ENCODE measurements at regions not wholly inside any gene's neighbourhood (a gene's known extent, or its start where the extent isn't known, plus 50 kb on each side); places are given as distances from the start of the nearest gene placed in this dataset.

- intact Hi-C loops (cut with DNase I, micrococcal nuclease), result loop anchor here (5.0 to 10.0 kb wide), 2 partner anchors 965 to 1458 kb away; no protein-coding TSS in a partner anchor
Observed at GRCh38 chr3:178329936-178330335, 206.3 kb upstream of the KCNMB2 start.

DNA sequence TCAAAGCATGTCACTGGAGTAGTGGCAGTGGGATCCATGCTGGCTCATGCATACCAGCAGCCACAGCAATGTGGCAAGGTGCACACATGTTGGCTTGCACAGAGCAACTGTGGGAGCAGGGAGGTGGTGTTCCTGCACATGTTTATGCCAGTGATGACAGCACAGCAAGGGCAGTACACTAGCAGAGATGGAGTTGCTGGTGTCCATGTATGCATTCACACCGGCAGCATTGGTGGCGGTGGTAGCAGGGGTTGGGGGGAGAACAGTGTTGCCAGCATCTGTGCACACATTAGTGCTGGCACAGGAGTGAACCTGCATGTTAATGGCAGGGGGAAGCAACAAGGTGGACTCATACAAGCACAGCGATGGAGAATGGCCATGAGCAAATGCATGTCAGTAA, 202.0 kb upstream of the KCNMB2 start:
- no peaks in the 10 kb centered on the region for H3K9me3 ChIP-seq (ENCODE audit: control insufficient read depth in 1 of 2, insufficient read depth in 1 of 2, low read length in 2 of 2)
- ATAC-seq (ENCODE audit: poor library complexity) (no peak), DNase-seq (no peak)
- H3K4me1 ChIP-seq (ENCODE audit: insufficient read depth, low read length), result no peaks in the 10 kb centered on the region
- intact Hi-C loops (cut with DNase I, micrococcal nuclease), result no loop called here
- H3K4me3 Mint-ChIP-seq, result no peak overlapping the region
- TF ChIP-seq CTCF (IDR thresholded peaks at IDR 0.05), result no peak
- no peaks in the 10 kb centered on the region for H3K27me3 Mint-ChIP-seq
- H3K27ac ChIP-seq (ENCODE audit: low read depth in 1 of 2, low read length in 2 of 2), result no peak overlapping the region
- H3K9me3 Mint-ChIP-seq, result no peaks in the 10 kb centered on the region
- no peak overlapping the region for H3K4me3 ChIP-seq (ENCODE audit: low read length)
- no peak overlapping the region for H3K27ac Mint-ChIP-seq
- no peaks in the 10 kb centered on the region for H3K36me3 Mint-ChIP-seq (ENCODE audit: low read depth)
- no peaks in the 10 kb centered on the region for H3K4me1 Mint-ChIP-seq (ENCODE audit: low read depth)
- H3K36me3 ChIP-seq (ENCODE audit: insufficient read depth, low read length), result no peaks in the 10 kb centered on the region
- ChIA-PET CTCF (no interaction called here), POLR2A (no interaction called here)
- no peaks in the 10 kb centered on the region for H3K27me3 ChIP-seq (ENCODE audit: control insufficient read depth in 1 of 2, insufficient read depth in 2 of 2, low read length in 2 of 2)

More at GRCh38 chr3:178329936-178330335, 206.3 kb upstream of the KCNMB2 start:
- Mint-ChIP-seq H3K4me3 (no peak overlapping the region), H3K9me3 (no peaks in the 10 kb centered on the region), H3K27me3 (no peaks in the 10 kb centered on the region), H3K36me3 (ENCODE audit: low read depth) (no peaks in the 10 kb centered on the region), H3K27ac (no peak overlapping the region), H3K4me1 (ENCODE audit: low read depth) (no peaks in the 10 kb centered on the region)
- no peaks in the 10 kb centered on the region for H3K9me3 ChIP-seq (ENCODE audit: control insufficient read depth in 1 of 2, insufficient read depth in 1 of 2, low read length in 2 of 2)
- H3K27ac ChIP-seq (ENCODE audit: low read depth in 1 of 2, low read length in 2 of 2), result no peak overlapping the region
- no peaks in the 10 kb centered on the region for H3K4me1 ChIP-seq (ENCODE audit: insufficient read depth, low read length)
- no peaks in the 10 kb centered on the region for H3K36me3 ChIP-seq (ENCODE audit: insufficient read depth, low read length)
- DNase-seq (no peak), ATAC-seq (ENCODE audit: poor library complexity) (no peak)
- no peaks in the 10 kb centered on the region for H3K27me3 ChIP-seq (ENCODE audit: control insufficient read depth in 1 of 2, insufficient read depth in 2 of 2, low read length in 2 of 2)
- ChIA-PET POLR2A (no interaction called here), CTCF (no interaction called here)
- no peak for TF ChIP-seq CTCF (IDR thresholded peaks at IDR 0.05)
- no peak overlapping the region for H3K4me3 ChIP-seq (ENCODE audit: low read length)

DNA sequence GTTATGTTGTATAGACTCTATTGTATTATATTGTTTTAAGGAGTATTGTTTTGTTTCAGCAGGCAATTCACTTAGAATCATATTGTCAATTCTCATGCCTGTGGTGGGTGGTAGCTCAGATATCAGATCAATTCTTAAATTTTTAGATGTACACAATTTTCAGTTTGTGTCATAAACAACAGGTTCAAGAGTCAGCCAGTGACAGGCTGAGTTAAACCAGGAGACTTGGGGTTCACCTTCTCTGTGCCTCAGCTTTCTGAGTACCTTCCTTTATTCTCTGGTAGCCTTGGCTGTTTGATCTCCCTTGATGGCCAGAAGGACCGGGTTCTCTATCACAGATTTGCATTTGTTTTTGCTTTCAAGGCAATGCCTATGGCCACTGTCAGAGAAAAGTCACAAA, 199.9 kb upstream of the KCNMB2 start:
- intact Hi-C loops (cut with DNase I, micrococcal nuclease), result no loop called here
- ATAC-seq (ENCODE audit: poor library complexity), result no peak
- H3K4me1 Mint-ChIP-seq (ENCODE audit: low read depth), result no peaks in the 10 kb centered on the region

More for the DNA sequence above, 199.9 kb upstream of the KCNMB2 start:
- H3K27me3 ChIP-seq (ENCODE audit: control insufficient read depth in 1 of 2, insufficient read depth in 2 of 2, low read length in 2 of 2), result no peaks in the 10 kb centered on the region
- no peaks in the 10 kb centered on the region for H3K36me3 ChIP-seq (ENCODE audit: insufficient read depth, low read length)
- no peak overlapping the region for H3K4me3 Mint-ChIP-seq
- H3K4me3 ChIP-seq (ENCODE audit: low read length), result no peak overlapping the region
- no peaks in the 10 kb centered on the region for H3K4me1 ChIP-seq (ENCODE audit: insufficient read depth, low read length)
- no peak overlapping the region for H3K27ac ChIP-seq (ENCODE audit: low read depth in 1 of 2, low read length in 2 of 2)
- ChIA-PET CTCF (interaction anchor here (1.3 kb wide), 1 partner anchor 10 kb away, joined by 4 read pairs; no protein-coding TSS in a partner anchor), POLR2A (no interaction called here)
- no peaks in the 10 kb centered on the region for H3K36me3 Mint-ChIP-seq (ENCODE audit: low read depth)
- H3K9me3 ChIP-seq (ENCODE audit: control insufficient read depth in 1 of 2, insufficient read depth in 1 of 2, low read length in 2 of 2), result no peaks in the 10 kb centered on the region
- H3K27ac Mint-ChIP-seq, result no peak overlapping the region
- no peak for TF ChIP-seq CTCF (IDR thresholded peaks at IDR 0.05)
- H3K27me3 Mint-ChIP-seq, result no peaks in the 10 kb centered on the region
- no peaks in the 10 kb centered on the region for H3K9me3 Mint-ChIP-seq
- DNase-seq, result no peak
